GM12801 (cell line): ENCODE measurements at regions not wholly inside any gene's neighbourhood (a gene's known extent, or its start where the extent isn't known, plus 50 kb on each side); places are given as distances from the start of the nearest gene placed in this dataset.

Experiments
- TF ChIP-seq, protein P1 (sequence below): IDR thresholded peaks from one replicate; pipeline ENCODE4 v1.5.1; 2011; ENCODE audit warnings: control low read depth; ENCODE audit not compliant: insufficient read length; ENCODE audit errors: extremely low read depth

DNA sequence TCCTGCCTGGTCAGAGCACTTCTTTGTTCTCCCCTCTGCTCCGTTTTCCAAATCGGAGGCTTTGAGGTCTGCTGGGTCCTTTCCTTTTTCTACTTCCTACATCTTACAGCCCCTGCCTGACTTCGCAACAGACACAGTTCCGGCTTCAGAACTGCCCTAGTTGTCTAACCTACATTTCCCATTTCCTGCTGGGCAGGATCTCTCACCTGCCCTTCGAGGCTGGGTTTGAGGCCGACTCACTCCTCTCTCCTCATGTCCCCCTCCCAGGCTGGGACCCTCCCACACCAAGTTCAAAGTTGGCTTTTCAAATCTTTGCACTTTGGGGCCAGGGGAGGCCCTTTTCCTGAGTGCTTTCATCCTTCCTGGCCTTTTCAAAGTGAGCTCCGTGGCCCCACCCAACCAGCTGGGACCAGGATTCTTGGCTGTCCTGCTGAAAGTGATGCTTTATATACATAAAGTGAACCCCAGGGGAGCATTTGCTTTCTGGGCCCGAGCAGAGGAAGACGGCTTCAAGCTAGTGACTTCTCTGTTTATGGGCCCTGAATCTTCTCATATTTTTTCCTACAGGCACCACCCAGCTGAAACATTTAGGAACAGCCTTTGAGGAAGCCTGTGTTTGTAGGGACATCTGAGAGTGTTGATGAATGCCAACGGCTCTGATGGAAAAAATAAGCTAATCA, 281.0 kb upstream of the CRY1 start:
- TF ChIP-seq, protein P1, sequence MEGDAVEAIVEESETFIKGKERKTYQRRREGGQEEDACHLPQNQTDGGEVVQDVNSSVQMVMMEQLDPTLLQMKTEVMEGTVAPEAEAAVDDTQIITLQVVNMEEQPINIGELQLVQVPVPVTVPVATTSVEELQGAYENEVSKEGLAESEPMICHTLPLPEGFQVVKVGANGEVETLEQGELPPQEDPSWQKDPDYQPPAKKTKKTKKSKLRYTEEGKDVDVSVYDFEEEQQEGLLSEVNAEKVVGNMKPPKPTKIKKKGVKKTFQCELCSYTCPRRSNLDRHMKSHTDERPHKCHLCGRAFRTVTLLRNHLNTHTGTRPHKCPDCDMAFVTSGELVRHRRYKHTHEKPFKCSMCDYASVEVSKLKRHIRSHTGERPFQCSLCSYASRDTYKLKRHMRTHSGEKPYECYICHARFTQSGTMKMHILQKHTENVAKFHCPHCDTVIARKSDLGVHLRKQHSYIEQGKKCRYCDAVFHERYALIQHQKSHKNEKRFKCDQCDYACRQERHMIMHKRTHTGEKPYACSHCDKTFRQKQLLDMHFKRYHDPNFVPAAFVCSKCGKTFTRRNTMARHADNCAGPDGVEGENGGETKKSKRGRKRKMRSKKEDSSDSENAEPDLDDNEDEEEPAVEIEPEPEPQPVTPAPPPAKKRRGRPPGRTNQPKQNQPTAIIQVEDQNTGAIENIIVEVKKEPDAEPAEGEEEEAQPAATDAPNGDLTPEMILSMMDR = no peak

DNA sequence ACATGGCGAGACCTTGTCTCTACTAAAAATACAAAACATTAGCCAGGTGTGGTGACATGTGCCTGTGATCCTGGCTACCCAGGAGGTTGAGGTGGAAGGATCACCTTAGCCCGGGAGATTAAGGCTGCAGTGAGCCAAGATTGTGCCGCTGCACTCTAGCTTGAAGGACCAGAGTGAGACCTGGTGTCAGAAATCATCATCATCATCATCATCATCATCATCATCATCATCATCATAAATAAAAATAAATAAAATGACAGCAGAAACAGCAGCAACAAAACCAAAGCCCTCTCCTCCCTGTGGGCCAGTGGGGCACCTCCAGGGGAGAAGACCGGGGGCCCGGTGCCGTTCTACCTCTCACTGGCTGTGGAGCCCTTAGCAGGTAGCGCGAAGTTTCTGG, 281.9 kb upstream of the CRY1 start:
- TF ChIP-seq, protein P1 = no peak

DNA sequence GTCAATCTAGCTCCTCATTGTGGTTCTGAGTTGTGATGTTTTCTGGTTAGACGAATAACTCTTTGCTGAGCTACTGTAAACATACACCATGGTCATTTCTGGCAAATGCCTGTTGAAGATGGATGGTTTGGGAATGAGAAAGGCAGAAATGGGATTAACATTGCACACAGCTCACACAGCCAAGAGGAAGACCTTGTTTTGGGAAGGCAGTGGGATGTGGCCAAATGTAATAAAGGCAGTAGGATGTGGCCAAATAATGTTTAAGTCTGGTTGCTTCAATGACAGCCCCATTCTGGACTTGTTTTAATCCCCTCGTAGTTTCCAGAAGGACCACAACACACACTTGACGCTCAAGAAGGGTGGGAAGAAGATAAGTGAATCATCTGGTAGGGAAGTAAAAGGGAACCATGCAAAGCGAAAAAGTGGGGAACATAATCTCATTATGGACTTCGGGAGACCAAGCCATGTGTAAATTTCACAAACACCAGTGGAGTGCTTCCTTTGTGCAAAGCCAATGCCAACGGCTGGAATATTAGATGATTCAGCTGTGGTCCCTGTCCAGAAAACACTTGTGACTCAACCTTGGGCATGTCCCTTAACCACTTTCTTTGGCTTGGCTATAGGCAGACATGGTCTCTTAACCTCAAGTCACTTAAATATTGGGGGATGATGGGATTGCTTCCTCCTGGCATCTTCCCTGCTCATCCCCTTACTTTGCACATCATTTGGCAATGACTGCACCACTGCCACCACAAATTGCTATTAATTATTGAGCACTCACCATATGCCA, 284.4 kb upstream of the CRY1 start:
- TF ChIP-seq, protein P1 = no peak

DNA sequence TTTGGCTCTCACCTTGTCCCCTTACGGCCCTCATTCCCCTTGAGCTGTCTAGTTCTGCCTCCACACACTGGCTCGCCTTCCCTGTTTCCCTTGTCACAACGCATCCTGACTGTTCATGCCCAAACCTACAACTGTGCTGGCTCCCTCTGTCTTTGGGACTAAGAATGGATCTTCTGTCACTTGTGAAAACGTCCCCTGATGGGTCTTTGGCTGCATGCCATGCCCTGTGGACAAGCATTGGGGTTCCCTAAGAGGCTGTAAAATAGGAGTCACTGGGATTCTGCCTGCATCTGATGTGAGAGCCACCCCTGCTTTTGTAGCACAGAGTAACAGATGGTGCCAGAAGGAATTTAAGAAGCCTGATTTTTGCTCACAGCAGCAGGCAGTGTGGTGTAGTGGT, 285.3 kb upstream of the CRY1 start:
- TF ChIP-seq, protein P1 = no peak

DNA sequence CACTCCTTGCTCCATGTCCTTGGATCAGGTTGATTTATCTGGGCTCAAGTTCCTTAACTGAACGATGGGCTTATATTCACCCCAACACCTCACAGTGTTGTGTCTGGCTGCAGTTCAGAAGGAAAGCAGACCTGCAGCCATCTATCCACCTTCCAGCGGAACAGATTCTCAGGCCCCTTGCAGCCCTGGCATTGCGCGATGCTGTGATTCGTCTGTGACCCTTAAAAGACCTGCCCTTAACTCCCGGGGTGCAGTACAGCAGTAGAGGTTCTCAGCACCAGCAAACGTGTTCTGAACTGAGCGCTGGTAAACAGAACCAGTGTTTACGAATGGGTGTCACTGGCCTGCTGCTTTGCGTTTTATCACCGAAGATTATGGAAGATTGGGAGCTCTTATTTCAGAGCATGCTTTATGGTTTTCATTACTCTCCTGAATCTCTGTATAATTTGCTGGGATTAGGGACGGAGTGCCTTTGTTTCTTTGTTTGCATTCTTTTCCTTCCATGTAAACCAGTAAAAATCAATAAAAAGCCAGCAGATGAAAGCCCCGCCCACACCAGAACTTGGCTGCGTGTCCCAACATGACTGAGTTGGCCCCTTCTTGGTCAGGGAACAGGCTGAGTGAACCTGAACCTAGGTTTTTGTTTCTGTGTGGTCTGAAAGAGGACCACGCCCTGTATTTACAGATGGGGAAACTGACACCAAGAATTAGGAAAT, 286.7 kb upstream of the CRY1 start:
- TF ChIP-seq, protein P1 = no peak

DNA sequence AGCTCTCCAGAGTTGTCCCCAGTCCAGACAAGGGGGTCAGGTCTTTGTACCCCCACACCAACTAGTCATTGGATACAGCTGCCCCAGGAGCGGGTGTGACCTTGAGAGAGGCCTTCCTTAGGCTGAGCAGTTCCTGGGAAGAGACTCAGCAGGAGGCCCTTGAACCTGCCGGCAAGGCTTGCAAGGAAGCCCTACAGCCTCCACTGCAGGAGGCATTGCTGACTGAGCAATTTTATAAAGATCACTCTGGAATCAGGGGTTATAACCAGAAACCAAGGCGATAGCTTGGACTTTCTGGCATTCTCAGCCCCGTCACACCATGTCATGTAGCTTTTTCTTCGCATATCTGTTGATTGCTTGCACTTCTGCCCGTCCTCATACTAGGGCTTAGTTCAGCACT, 291.3 kb upstream of the CRY1 start:
- TF ChIP-seq, protein P1 = no peak

DNA sequence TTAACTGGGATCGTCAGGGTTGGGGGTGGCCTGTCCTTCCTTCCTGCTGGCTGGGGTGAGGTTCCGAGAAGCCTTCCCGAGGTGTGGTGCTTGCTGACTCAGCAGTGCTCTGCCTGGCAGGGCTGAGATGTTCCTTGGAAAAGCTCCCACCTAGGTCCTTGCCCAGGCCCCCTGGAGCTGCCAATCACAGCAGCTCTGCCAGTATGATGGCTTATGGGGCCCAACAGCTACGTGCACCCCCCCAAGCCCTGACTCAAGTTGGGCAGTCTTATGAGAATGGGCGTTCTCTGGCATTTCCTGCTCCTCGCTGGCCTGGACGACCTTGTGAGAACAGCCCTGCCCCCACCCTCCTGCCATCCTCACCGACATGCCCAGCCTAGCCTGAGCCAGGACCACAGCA, 292.2 kb upstream of the CRY1 start:
- TF ChIP-seq, protein P1 = no peak
